OCI-LY7 (cell line): ENCODE measurements at regions not wholly inside any gene's neighbourhood (a gene's known extent, or its start where the extent isn't known, plus 50 kb on each side); places are given as distances from the start of the nearest gene placed in this dataset.

Experiments used
- BruUV-seq: library from RNA; stranded (reverse); fragments of 400-500 nt; replicated peaks from 2 replicates; lab custom pipeline; 2021; lab: Mats Ljungman, UMichigan
- CTCF ChIA-PET: fragments of 300-600 bp; sonication (Branson Sonifier 250); formaldehyde crosslinking; loops from one replicate; lab custom pipeline; 2022; ENCODE audit warnings: antibody characterized with exemption; ENCODE audit not compliant: unreplicated experiment; lab: Charles Lee
- POLR2A ChIA-PET: fragments of 300-600 bp; sonication (Branson Sonifier 250); formaldehyde crosslinking; loops from one replicate; lab custom pipeline; 2022; ENCODE audit warnings: antibody characterized with exemption; lab: Charles Lee
- DNase-seq: peaks from one replicate; pipeline ENCODE4 v3.0.0-alpha.2; 2015; ENCODE audit warnings: low spot score
- H2AFZ ChIP-seq: fragments of 200-600 bp; sonication (generic), shearing (Covaris generic); 2 replicates; pipeline ENCODE4 v1.6.1; 2014; ENCODE audit warnings: mild to moderate bottlenecking, antibody characterized with exemption, low read length, moderate library complexity
- H3K27ac ChIP-seq: fragments of 200-600 bp; sonication (generic); 2 replicates; pipeline ENCODE4 v1.5.1; 2014; ENCODE audit warnings: mixed run types, low read depth, mild to moderate bottlenecking, moderate library complexity, low read length, inconsistent platforms; ENCODE audit not compliant: poor library complexity, severe bottlenecking
- H3K36me3 ChIP-seq: fragments of 200-600 bp; sonication (generic); 2 replicates; pipeline ENCODE4 v1.6.1; 2014; ENCODE audit warnings: mild to moderate bottlenecking, antibody characterized with exemption, low read length, moderate library complexity, mixed read lengths; ENCODE audit not compliant: insufficient read depth
- H3K4me1 ChIP-seq: fragments of 200-600 bp; sonication (generic); 2 replicates; pipeline ENCODE4 v1.5.1; 2014; ENCODE audit warnings: mild to moderate bottlenecking, low read length; ENCODE audit not compliant: insufficient read depth, poor library complexity, severe bottlenecking
- H3K4me2 ChIP-seq: fragments of 200-600 bp; sonication (generic); 2 replicates; pipeline ENCODE4 v1.6.1; 2014; ENCODE audit warnings: mild to moderate bottlenecking, low read length
- H3K4me3 ChIP-seq: fragments of 200-600 bp; sonication (generic); 2 replicates; pipeline ENCODE4 v1.5.1; 2014; ENCODE audit warnings: mild to moderate bottlenecking, low read depth, low read length; ENCODE audit not compliant: poor library complexity, severe bottlenecking
- H3K79me2 ChIP-seq: fragments of 200-600 bp; sonication (generic); 2 replicates; pipeline ENCODE4 v1.6.1; 2016; ENCODE audit warnings: low read depth, mild to moderate bottlenecking, low read length, moderate library complexity, mixed read lengths; ENCODE audit not compliant: insufficient read depth
- H3K9me2 ChIP-seq: fragments of 200-600 bp; sonication (generic); 2 replicates; pipeline ENCODE4 v1.6.1; 2016; ENCODE audit warnings: mild to moderate bottlenecking, low read length, mixed read lengths; ENCODE audit not compliant: insufficient read depth
- H3K9me3 ChIP-seq: fragments of 200-600 bp; sonication (generic); 2 replicates; pipeline ENCODE4 v1.6.1; 2014; ENCODE audit warnings: mild to moderate bottlenecking, mixed run types, low read length, mixed read lengths
- H4K20me1 ChIP-seq: fragments of 200-600 bp; sonication (generic); 2 replicates; pipeline ENCODE4 v1.6.1; 2014; ENCODE audit warnings: mild to moderate bottlenecking, antibody characterized with exemption, low read length, moderate library complexity, mixed read lengths; ENCODE audit not compliant: insufficient read depth
- CTCF ChIP-seq: fragments of 200-600 bp; sonication (generic); conservative IDR thresholded peaks from 2 replicates; pipeline ENCODE4 v1.5.1; 2014; ENCODE audit warnings: mild to moderate bottlenecking, antibody characterized with exemption, low read length, moderate library complexity, mixed read lengths
- EZH2phosphoT487 ChIP-seq: fragments of 200-600 bp; sonication (generic); IDR thresholded peaks from 2 replicates; pipeline ENCODE4 v1.6.1; 2018; ENCODE audit warnings: low read depth, borderline replicate concordance, mild to moderate bottlenecking, mixed run types, antibody characterized with exemption, low read length, moderate library complexity, mixed read lengths
- intact Hi-C: fragments of 100-400 bp; cut with micrococcal nuclease; formaldehyde crosslinking; loops from one replicate; pipeline ENCODE4 v1.10.0; 2022; ENCODE audit not compliant: unreplicated experiment

- Histone ChIP-seq H3K79me2 (no peaks in the 10 kb centered on the region), H3K4me2 (no peak overlapping the region), H3K4me3 (no peak overlapping the region), H3K27ac (no peak overlapping the region), H3K9me3 (no peaks in the 10 kb centered on the region), H2AFZ (no peak overlapping the region), H3K4me1 (no peaks in the 10 kb centered on the region), H3K36me3 (no peaks in the 10 kb centered on the region), H4K20me1 (no peaks in the 10 kb centered on the region), H3K9me2 (no peaks in the 10 kb centered on the region)
- POLR2A ChIA-PET, result no interaction called here
- CTCF ChIA-PET, result no interaction called here
- intact Hi-C loops, result no loop called here
- TF ChIP-seq CTCF (no peak), EZH2phosphoT487 (no peak)
- no peak for DNase-seq
- BruUV-seq, result no TSS peak
These were observed 84.2 kb upstream of the TNC start for GRCh38 chr9:115202181-115202580.

- Histone ChIP-seq H3K4me2 (no peak overlapping the region), H3K9me2 (no peaks in the 10 kb centered on the region), H3K36me3 (no peaks in the 10 kb centered on the region), H3K4me1 (no peaks in the 10 kb centered on the region), H2AFZ (no peak overlapping the region), H4K20me1 (no peaks in the 10 kb centered on the region), H3K4me3 (no peak overlapping the region), H3K9me3 (no peaks in the 10 kb centered on the region), H3K27ac (no peak overlapping the region), H3K79me2 (no peaks in the 10 kb centered on the region)
- POLR2A ChIA-PET, result no interaction called here
- no peak for TF ChIP-seq CTCF
- no peak for TF ChIP-seq EZH2phosphoT487
- BruUV-seq, result no TSS peak
- no peak for DNase-seq
- CTCF ChIA-PET, result no interaction called here
- intact Hi-C loops, result no loop called here
These were observed 85.2 kb upstream of the TNC start for GRCh38 chr9:115202960-115203751.

GRCh38 chr9:115204904-115205453, 87.0 kb upstream of the TNC start:
- intact Hi-C loops, result no loop called here
- H4K20me1 ChIP-seq, result no peaks in the 10 kb centered on the region
- no peak for TF ChIP-seq EZH2phosphoT487
- no peak for TF ChIP-seq CTCF
- no peaks in the 10 kb centered on the region for H3K4me1 ChIP-seq
- no peak overlapping the region for H3K4me2 ChIP-seq
- no peaks in the 10 kb centered on the region for H3K79me2 ChIP-seq
- no peaks in the 10 kb centered on the region for H3K36me3 ChIP-seq
- H3K9me2 ChIP-seq, result no peaks in the 10 kb centered on the region
- ChIA-PET POLR2A (interaction anchor here (1.0 kb wide), 1 partner anchor 9 kb away, joined by 4 read pairs; no protein-coding TSS in a partner anchor), CTCF (no interaction called here)
- DNase-seq, result no peak
- H3K27ac ChIP-seq, result no peak overlapping the region
- BruUV-seq, result no TSS peak
- no peaks in the 10 kb centered on the region for H3K9me3 ChIP-seq
- H2AFZ ChIP-seq, result no peak overlapping the region
- no peak overlapping the region for H3K4me3 ChIP-seq
